Fibroblast of skin of left quadriceps (primary cell): ENCODE measurements at regions not wholly inside any gene's neighbourhood (a gene's known extent, or its start where the extent isn't known, plus 50 kb on each side); places are given as distances from the start of the nearest gene placed in this dataset.

Experiments used
- DNase-seq, 2 experiments: peaks; one replicate each; pipeline ENCODE4 v3.0.0-alpha.2; 2013; ENCODE audit warnings: low read depth in 2 of 2

DNA sequence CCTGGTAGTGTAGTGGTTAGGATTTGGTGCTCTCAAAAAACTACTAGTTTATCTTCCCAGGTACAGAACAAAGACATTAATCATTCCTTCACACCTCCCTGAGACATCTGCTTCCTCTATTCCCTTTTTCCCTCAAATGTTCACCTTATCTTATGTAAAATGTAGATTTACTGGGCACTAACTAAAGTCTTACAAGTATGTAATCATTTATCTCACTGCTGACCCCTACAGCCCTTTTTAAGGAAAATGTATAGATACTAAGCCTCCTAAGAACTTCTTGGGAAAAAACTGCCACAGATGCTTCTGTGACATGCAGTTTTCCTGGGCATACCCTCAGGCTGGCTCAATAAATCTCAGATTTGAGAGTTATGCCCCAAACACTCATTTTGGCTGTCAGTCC, 50.8 kb upstream of the NEK7 start:
- no peak for DNase-seq
